Endothelial cell of umbilical vein (primary cell): ENCODE measurements at regions not wholly inside any gene's neighbourhood (a gene's known extent, or its start where the extent isn't known, plus 50 kb on each side); places are given as distances from the start of the nearest gene placed in this dataset.

Experiments used
- CTCF ChIP-seq, 2 donors: IDR thresholded peaks; 1 replicate in 1 of 2; 2 replicates in 1 of 2; pipeline ENCODE4 v1.5.1; 2011; ENCODE audit warnings: low read length in 2 of 2, mild to moderate bottlenecking in 2 of 2, moderate library complexity in 2 of 2, control low read depth in 1 of 2, inconsistent platforms in 1 of 2, low read depth in 1 of 2; ENCODE audit not compliant: insufficient read depth in 1 of 2; ENCODE audit errors: extremely low read depth in 1 of 2
- FOS ChIP-seq: IDR thresholded peaks from 2 replicates; pipeline ENCODE4 v1.6.1; 2011; ENCODE audit warnings: mild to moderate bottlenecking, low read length, moderate library complexity, borderline replicate concordance; ENCODE audit not compliant: insufficient read depth
- POLR2AphosphoS5 ChIP-seq: IDR thresholded peaks from 2 replicates; pipeline ENCODE4 v1.6.1; 2012; ENCODE audit warnings: low read depth, mild to moderate bottlenecking, control low read depth, low read length, moderate library complexity; ENCODE audit not compliant: insufficient read depth

DNA sequence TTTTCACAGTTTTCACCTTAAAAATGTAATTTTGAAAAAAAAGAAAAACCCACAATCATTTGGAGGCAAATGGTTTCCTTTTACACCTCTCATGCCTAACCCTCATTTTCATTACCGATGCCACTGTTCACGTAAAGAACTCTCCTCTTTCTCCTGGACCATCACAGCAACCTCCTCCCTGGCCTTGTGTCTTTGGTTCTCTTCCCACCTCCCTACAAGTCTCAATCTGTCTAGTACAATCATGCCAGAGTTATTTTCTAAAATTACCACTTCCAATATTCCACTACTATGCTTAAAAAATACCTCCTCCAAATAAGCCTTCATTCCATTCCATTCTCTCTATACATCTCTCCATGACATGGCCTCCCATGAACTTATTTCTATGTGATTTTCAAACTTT lies 77.9 kb upstream of the RIT2 start:
- TF ChIP-seq POLR2AphosphoS5 (no peak), CTCF (IDR thresholded peaks at IDR 0.05; ENCODE audit: extremely low read depth in 1 of 2, insufficient read depth in 1 of 2, low read depth in 1 of 2, low read length in 2 of 2) (no peak), FOS (no peak)
